Testis (tissue), 2 donors: ENCODE measurements at regions not wholly inside any gene's neighbourhood (a gene's known extent, or its start where the extent isn't known, plus 50 kb on each side); places are given as distances from the start of the nearest gene placed in this dataset.

Source experiments
- DNase-seq: peaks from one replicate; pipeline ENCODE4 v3.0.0-alpha.2; 2019
- H3K27ac ChIP-seq, 2 donors: fragments of 200-600 bp; sonication (generic); one replicate each; pipeline ENCODE4 v1.5.1; 2019
- H3K27me3 ChIP-seq: fragments of 200-600 bp; sonication (generic); one replicate; pipeline ENCODE4 v1.5.1; 2019
- H3K36me3 ChIP-seq: fragments of 200-600 bp; sonication (generic); one replicate; pipeline ENCODE4 v1.5.1; 2017; ENCODE audit warnings: low read depth; ENCODE audit errors: missing control alignments
- H3K4me1 ChIP-seq: fragments of 200-600 bp; sonication (generic); one replicate; pipeline ENCODE4 v1.5.1; 2019
- H3K4me3 ChIP-seq, 2 donors: fragments of 200-600 bp; sonication (generic); one replicate each; pipeline ENCODE4 v1.5.1; 2017 to 2019
- H3K9me3 ChIP-seq: fragments of 200-600 bp; sonication (generic); one replicate; pipeline ENCODE4 v1.5.1; 2017
- POLR2A ChIP-seq: fragments of 450-650 bp; IDR thresholded peaks from one replicate; pipeline ENCODE4 v1.6.1; 2017; ENCODE audit warnings: antibody characterized with exemption, mild to moderate bottlenecking, moderate library complexity
- WGBS, 2 donors: methylation state at CpG; one replicate each; pipeline ENCODE4 v1.1.5; 2018; 5-methylcytosine and 5-hydroxymethylcytosine counted together
- intact Hi-C: fragments of 100-400 bp; cut with DNase I; formaldehyde crosslinking; loops from one replicate; pipeline ENCODE4 v1.15.1; 2023; ENCODE audit warnings: low total_unique reads
- small RNA-seq, 2 donors: library from RNA; depleted of rRNA; stranded (forward); fragments of <200 nt; gene quantifications; one replicate each; pipeline ENCODE3, GENCODE V24; 2016
- TF ChIP-seq, protein P1 (sequence below), 3 experiments: fragments of 450-650 bp in 2 of 3; fragments of 200-600 bp in 1 of 3; sonication (generic) in 1 of 3; IDR thresholded peaks; one replicate each; pipeline ENCODE4 v1.5.1; 2016 to 2019; ENCODE audit warnings: antibody characterized with exemption in 3 of 3, mild to moderate bottlenecking in 2 of 3, moderate library complexity in 1 of 3

GRCh38 chr18:7512348-7512747, 54.8 kb upstream of the PTPRM start:
- Histone ChIP-seq H3K4me3 (no peak overlapping the region), H3K9me3 (no peaks in the 10 kb centered on the region), H3K27me3 (no peaks in the 10 kb centered on the region), H3K27ac (no peak overlapping the region), H3K36me3 (no peaks in the 10 kb centered on the region), H3K4me1 (no peaks in the 10 kb centered on the region)
- intact Hi-C loops, result no loop called here
- WGBS, 2 donors, result 74% methylated on average over 5 of the region's 5 CpGs
- DNase-seq, result no peak
- TF ChIP-seq, protein P1, sequence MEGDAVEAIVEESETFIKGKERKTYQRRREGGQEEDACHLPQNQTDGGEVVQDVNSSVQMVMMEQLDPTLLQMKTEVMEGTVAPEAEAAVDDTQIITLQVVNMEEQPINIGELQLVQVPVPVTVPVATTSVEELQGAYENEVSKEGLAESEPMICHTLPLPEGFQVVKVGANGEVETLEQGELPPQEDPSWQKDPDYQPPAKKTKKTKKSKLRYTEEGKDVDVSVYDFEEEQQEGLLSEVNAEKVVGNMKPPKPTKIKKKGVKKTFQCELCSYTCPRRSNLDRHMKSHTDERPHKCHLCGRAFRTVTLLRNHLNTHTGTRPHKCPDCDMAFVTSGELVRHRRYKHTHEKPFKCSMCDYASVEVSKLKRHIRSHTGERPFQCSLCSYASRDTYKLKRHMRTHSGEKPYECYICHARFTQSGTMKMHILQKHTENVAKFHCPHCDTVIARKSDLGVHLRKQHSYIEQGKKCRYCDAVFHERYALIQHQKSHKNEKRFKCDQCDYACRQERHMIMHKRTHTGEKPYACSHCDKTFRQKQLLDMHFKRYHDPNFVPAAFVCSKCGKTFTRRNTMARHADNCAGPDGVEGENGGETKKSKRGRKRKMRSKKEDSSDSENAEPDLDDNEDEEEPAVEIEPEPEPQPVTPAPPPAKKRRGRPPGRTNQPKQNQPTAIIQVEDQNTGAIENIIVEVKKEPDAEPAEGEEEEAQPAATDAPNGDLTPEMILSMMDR (IDR thresholded peaks at IDR 0.05), result no peak
- no peak for TF ChIP-seq POLR2A

DNA sequence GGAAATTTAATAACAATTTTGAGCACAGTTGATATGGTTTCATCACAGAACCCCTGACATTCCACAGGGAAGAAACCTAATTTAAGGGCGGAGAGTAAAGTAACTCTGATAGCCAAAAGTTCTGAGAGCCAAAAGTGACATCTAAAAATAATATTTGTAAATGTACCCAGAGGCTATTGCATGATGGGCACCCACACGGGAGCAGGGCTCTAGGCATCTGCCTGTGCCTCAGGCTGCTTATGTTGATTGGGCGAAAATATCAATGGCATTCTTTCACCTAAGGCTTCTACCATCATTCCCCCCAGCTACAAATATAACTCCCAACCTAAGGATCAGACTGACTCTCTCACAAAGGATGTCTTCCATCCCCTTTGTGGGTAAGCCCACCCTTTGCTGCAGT, 54.1 kb upstream of the PTPRM start:
- WGBS, 2 donors, result 71 to 72% methylated on average over 3 of the region's 3 CpGs

GRCh38 chr18:7514796-7515440, 52.2 kb upstream of the PTPRM start:
- TF ChIP-seq, protein P1 (IDR thresholded peaks at IDR 0.05), result no peak
- WGBS, 2 donors, result 72 to 77% methylated on average over 11 of the region's 11 CpGs
- Histone ChIP-seq H3K4me3 (no peak overlapping the region), H3K27me3 (no peaks in the 10 kb centered on the region), H3K4me1 (no peaks in the 10 kb centered on the region), H3K27ac (no peak overlapping the region), H3K36me3 (no peaks in the 10 kb centered on the region), H3K9me3 (no peaks in the 10 kb centered on the region)
- intact Hi-C loops, result no loop called here
- DNase-seq, result no peak

More for the DNA sequence above, 54.1 kb upstream of the PTPRM start:
- intact Hi-C loops, result no loop called here
- no peaks in the 10 kb centered on the region for H3K27me3 ChIP-seq
- no peak overlapping the region for H3K27ac ChIP-seq
- DNase-seq, result no peak
- no peak overlapping the region for H3K4me3 ChIP-seq
- no peaks in the 10 kb centered on the region for H3K9me3 ChIP-seq
- TF ChIP-seq, protein P1 (IDR thresholded peaks at IDR 0.05), result no peak
- TF ChIP-seq POLR2A, result no peak
- H3K4me1 ChIP-seq, result no peaks in the 10 kb centered on the region
- H3K36me3 ChIP-seq, result no peaks in the 10 kb centered on the region

- intact Hi-C loops, result no loop called here
- 80 to 83% methylated on average over 9 of the region's 9 CpGs for WGBS, 2 donors
- no peak for TF ChIP-seq POLR2A
- TF ChIP-seq, protein P1 (IDR thresholded peaks at IDR 0.05), result no peak
Observed at GRCh38 chr18:7516266-7517117, 50.6 kb upstream of the PTPRM start.

More at GRCh38 chr18:7516266-7517117, 50.6 kb upstream of the PTPRM start:
- DNase-seq, result no peak
- Histone ChIP-seq H3K4me1 (no peaks in the 10 kb centered on the region), H3K27ac (no peak overlapping the region), H3K27me3 (no peaks in the 10 kb centered on the region), H3K9me3 (no peaks in the 10 kb centered on the region), H3K36me3 (no peaks in the 10 kb centered on the region), H3K4me3 (no peak overlapping the region)

Small RNA genes in the stretch of these regions (small RNA-seq; reads per million reads assigned to genes)
- 0 reads per million in 2 donors for gene RF00554
